ENCODE measurements at regions not wholly inside any gene's neighbourhood (a gene's known extent, or its start where the extent isn't known, plus 50 kb on each side); places are given as distances from the start of the nearest gene placed in this dataset.

- H3K27me3 ChIP-seq (ENCODE audit: low read depth, low read length), result no peaks in the 10 kb centered on the region
- no peaks in the 10 kb centered on the region for H3K4me1 ChIP-seq (ENCODE audit: control insufficient read depth in 1 of 2, insufficient read depth in 2 of 2, low read length in 2 of 2)
- no peaks in the 10 kb centered on the region for H3K36me3 ChIP-seq (ENCODE audit: control insufficient read depth in 1 of 2, insufficient read depth in 2 of 2, low read length in 2 of 2)
- H3K9me3 ChIP-seq (ENCODE audit: control insufficient read depth in 1 of 2, low read length in 2 of 2), result no peaks in the 10 kb centered on the region
- H3K4me3 ChIP-seq (ENCODE audit: low read depth in 1 of 2, low read length in 2 of 2), result no peak overlapping the region
- no peak overlapping the region for H3K27ac ChIP-seq (ENCODE audit: low read length)
Observed at GRCh38 chr13:97171136-97171535, 51.0 kb upstream of the MBNL2 start.
